SU-DHL-6 (cell line): ENCODE measurements at regions not wholly inside any gene's neighbourhood (a gene's known extent, or its start where the extent isn't known, plus 50 kb on each side); places are given as distances from the start of the nearest gene placed in this dataset.

Source experiments
- EZH2phosphoT487 ChIP-seq: fragments of 200-600 bp; sonication (generic), shearing (Covaris generic); conservative IDR thresholded peaks from 2 replicates; pipeline ENCODE4 v1.6.1; 2018; ENCODE audit warnings: mild to moderate bottlenecking, antibody characterized with exemption, low read length, moderate library complexity, mixed read lengths
- TF ChIP-seq, protein P1 (sequence below): fragments of 200-600 bp; sonication (generic); IDR thresholded peaks from one replicate; pipeline ENCODE4 v1.5.1; 2017; ENCODE audit warnings: antibody characterized with exemption, mild to moderate bottlenecking, low read length, moderate library complexity; ENCODE audit not compliant: insufficient read depth, poor library complexity, severe bottlenecking

DNA sequence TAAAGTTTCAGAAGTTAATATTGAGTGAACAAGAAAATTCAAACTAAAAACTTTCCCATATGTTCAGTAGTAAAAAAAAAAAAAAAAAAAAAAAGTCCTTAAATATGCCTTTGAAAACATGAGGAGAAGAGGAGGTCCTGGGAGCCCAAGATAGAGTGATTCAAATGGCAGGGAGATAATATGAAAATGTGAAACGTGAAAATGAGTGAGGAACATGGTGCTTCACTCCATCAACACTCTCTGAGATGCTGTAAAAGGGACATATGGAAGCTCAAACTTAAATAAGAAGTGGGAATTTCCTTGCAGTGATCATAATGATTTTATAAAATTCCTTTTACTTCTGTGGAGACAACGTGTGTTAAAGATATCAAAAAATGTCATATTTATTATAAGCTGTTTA is 423.9 kb downstream of the PABPC4L start:
- TF ChIP-seq, protein P1, sequence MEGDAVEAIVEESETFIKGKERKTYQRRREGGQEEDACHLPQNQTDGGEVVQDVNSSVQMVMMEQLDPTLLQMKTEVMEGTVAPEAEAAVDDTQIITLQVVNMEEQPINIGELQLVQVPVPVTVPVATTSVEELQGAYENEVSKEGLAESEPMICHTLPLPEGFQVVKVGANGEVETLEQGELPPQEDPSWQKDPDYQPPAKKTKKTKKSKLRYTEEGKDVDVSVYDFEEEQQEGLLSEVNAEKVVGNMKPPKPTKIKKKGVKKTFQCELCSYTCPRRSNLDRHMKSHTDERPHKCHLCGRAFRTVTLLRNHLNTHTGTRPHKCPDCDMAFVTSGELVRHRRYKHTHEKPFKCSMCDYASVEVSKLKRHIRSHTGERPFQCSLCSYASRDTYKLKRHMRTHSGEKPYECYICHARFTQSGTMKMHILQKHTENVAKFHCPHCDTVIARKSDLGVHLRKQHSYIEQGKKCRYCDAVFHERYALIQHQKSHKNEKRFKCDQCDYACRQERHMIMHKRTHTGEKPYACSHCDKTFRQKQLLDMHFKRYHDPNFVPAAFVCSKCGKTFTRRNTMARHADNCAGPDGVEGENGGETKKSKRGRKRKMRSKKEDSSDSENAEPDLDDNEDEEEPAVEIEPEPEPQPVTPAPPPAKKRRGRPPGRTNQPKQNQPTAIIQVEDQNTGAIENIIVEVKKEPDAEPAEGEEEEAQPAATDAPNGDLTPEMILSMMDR, result no peak
- TF ChIP-seq EZH2phosphoT487, result no peak
